CD8-positive, alpha-beta memory T cell (primary cell): ENCODE measurements at regions not wholly inside any gene's neighbourhood (a gene's known extent, or its start where the extent isn't known, plus 50 kb on each side); places are given as distances from the start of the nearest gene placed in this dataset.
A peak's percentile ranks its signal among the peaks of the same experiment; 100 is the strongest.

Experiments used
- CTCF ChIA-PET: fragments of 350-600 bp; sonication (Branson Sonifier 250); formaldehyde crosslinking; loops from one replicate; lab custom pipeline; 2021; ENCODE audit warnings: antibody characterized with exemption; lab: Charles Lee
- POLR2A ChIA-PET: fragments of 350-600 bp; sonication (Branson Sonifier 250); formaldehyde crosslinking; loops from one replicate; lab custom pipeline; 2021; ENCODE audit warnings: antibody characterized with exemption; lab: Charles Lee
- DNase-seq, 5 donors: peaks; one replicate each; pipeline versions ENCODE4 v3.0.0 to v3.0.0-alpha.2; 2020 to 2022; ENCODE audit warnings: mixed read lengths in 1 of 5
- H3K27ac ChIP-seq: one replicate; pipeline ENCODE4 v1.7.0; 2013; ENCODE audit warnings: low read depth, mild to moderate bottlenecking, low read length, moderate library complexity
- H3K27me3 ChIP-seq: 2 replicates; pipeline ENCODE4 v1.7.0; 2013; ENCODE audit warnings: low read length, mild to moderate bottlenecking; ENCODE audit not compliant: insufficient read depth, poor library complexity, severe bottlenecking
- H3K36me3 ChIP-seq: 2 replicates; pipeline ENCODE4 v1.7.0; 2013; ENCODE audit warnings: mild to moderate bottlenecking, low read length, moderate library complexity; ENCODE audit not compliant: insufficient read depth
- H3K4me1 ChIP-seq: 2 replicates; pipeline ENCODE4 v1.7.0; 2013; ENCODE audit warnings: mild to moderate bottlenecking, low read length, moderate library complexity; ENCODE audit not compliant: insufficient read depth
- H3K4me3 ChIP-seq: 2 replicates; pipeline ENCODE4 v1.7.0; 2013; ENCODE audit warnings: mild to moderate bottlenecking, low read length
- H3K9me3 ChIP-seq: 2 replicates; pipeline ENCODE4 v1.7.0; 2013; ENCODE audit warnings: mild to moderate bottlenecking, low read length
- H3K27ac Mint-ChIP-seq, 8 donors: one replicate each; pipeline ENCODE4 v1.8.0; 2020 to 2021; ENCODE audit warnings: mixed read lengths in 8 of 8, mild to moderate bottlenecking in 6 of 8, inconsistent platforms in 3 of 8, moderate library complexity in 3 of 8
- H3K27me3 Mint-ChIP-seq, 2 donors: one replicate each; pipeline ENCODE4 v1.8.0; 2020 to 2021; ENCODE audit warnings: mixed read lengths in 2 of 2, mild to moderate bottlenecking in 1 of 2, moderate library complexity in 1 of 2
- H3K36me3 Mint-ChIP-seq, 3 donors: one replicate each; pipeline ENCODE4 v1.8.0; 2020 to 2021; ENCODE audit warnings: mixed read lengths in 3 of 3, inconsistent platforms in 1 of 3, mild to moderate bottlenecking in 1 of 3
- H3K4me1 Mint-ChIP-seq, 3 donors: one replicate each; pipeline ENCODE4 v1.8.0; 2020 to 2021; ENCODE audit warnings: mixed read lengths in 3 of 3, inconsistent platforms in 1 of 3, mild to moderate bottlenecking in 1 of 3
- H3K4me3 Mint-ChIP-seq, 7 donors: one replicate each; pipeline ENCODE4 v1.8.0; 2020 to 2021; ENCODE audit warnings: mixed read lengths in 7 of 7, mild to moderate bottlenecking in 6 of 7, moderate library complexity in 4 of 7, inconsistent platforms in 2 of 7
- H3K9me3 Mint-ChIP-seq, 5 donors: one replicate each; pipeline ENCODE4 v1.8.0; 2020 to 2022; ENCODE audit warnings: mixed read lengths in 5 of 5, mild to moderate bottlenecking in 3 of 5, moderate library complexity in 2 of 5, inconsistent platforms in 1 of 5

DNA sequence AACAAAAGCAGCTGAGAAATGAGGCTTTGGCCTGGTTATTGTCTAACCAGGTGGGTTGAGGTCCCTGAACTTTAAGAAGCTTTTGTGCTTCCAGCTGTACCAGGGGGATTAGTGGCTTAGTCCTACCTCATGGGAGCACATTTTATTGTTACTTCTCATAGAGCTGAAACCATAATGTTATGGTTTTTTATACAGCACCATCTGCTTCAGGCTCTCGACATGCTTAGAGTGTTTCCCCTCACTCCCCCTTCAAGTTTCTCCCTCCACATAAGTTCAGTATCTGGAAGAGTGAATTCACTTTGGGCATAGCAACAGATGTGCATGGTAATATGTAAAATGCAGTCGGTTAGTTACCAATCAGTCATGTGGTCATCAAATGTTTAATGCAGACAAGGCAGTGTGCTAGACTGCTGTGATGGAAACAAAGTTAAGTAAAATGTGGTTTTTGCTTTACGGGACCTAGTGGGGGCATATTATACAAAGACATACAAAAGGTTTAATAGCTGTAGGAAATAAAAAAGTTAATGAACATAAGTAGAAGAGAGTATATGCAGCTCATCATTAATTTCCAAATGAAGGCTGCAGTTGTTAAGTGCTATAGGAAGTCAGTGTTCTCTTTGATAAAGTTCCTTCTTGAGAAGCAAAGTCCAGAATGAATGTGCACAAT, 95.9 kb upstream of the SPRY4 start:
- ChIA-PET POLR2A (interaction anchor here (0.6 kb wide), 1 partner anchor 71 kb away, joined by 3 read pairs; no protein-coding TSS in a partner anchor), CTCF (interaction anchor here (0.6 kb wide), 1 partner anchor 61 kb away, joined by 3 read pairs; no protein-coding TSS in a partner anchor)
- no peaks in the 10 kb centered on the region for H3K27me3 Mint-ChIP-seq
- H3K27ac ChIP-seq: no peak overlapping the region
- peak overlapping the region in 3 of 8 donors; percentile 4 to 6 (median 6) for H3K27ac Mint-ChIP-seq
- peak overlapping the region in 3 of 7 donors; percentile 0 to 21 (median 6) for H3K4me3 Mint-ChIP-seq
- no peak for DNase-seq
- H3K9me3 ChIP-seq: no peaks in the 10 kb centered on the region
- peaks cover 32 to 52% (median 40%) of the 10 kb centered on the region in 3 donors for H3K4me1 Mint-ChIP-seq
- no peaks in the 10 kb centered on the region for H3K27me3 ChIP-seq
- H3K4me3 ChIP-seq: no peak overlapping the region
- no peaks in the 10 kb centered on the region for H3K36me3 ChIP-seq
- H3K4me1 ChIP-seq: peaks cover 36% of the 10 kb centered on the region
- H3K9me3 Mint-ChIP-seq: peaks cover 3 to 6% (median 5%) of the 10 kb centered on the region in 5 donors
- H3K36me3 Mint-ChIP-seq: peaks cover 0 to 8% (median 0%) of the 10 kb centered on the region in 3 donors

DNA sequence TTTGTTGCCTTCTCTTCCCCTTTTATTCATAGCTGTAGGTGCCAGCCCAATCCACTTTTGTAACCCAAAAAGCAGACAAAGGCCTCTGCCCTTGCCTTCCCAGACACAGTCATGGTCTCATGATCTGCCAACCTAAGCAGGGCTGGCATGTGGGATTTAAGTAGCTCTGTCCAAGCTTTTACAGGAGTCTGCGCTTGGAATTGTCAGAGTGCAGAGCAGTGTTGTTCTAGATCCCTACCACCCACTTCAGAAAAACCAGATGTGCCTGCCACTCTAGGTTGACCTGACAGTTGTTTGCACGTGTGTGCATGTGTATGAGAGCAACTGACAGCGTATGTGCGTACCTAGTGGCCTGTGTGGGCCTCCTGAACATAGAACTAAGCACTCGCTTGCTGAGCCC, 87.8 kb upstream of the SPRY4 start:
- DNase-seq: no peak
- no peaks in the 10 kb centered on the region for H3K9me3 Mint-ChIP-seq
- H3K9me3 ChIP-seq: no peaks in the 10 kb centered on the region
- no peaks in the 10 kb centered on the region for H3K27me3 ChIP-seq
- H3K36me3 Mint-ChIP-seq: no peaks in the 10 kb centered on the region
- no peak overlapping the region for H3K27ac ChIP-seq
- H3K36me3 ChIP-seq: no peaks in the 10 kb centered on the region
- ChIA-PET POLR2A (no interaction called here), CTCF (no interaction called here)
- no peaks in the 10 kb centered on the region for H3K4me1 ChIP-seq
- H3K4me1 Mint-ChIP-seq: no peaks in the 10 kb centered on the region
- H3K27me3 Mint-ChIP-seq: peaks cover 0 to 2% of the 10 kb centered on the region in 2 donors
- H3K27ac Mint-ChIP-seq: no peak overlapping the region
- H3K4me3 ChIP-seq: no peak overlapping the region
- H3K4me3 Mint-ChIP-seq: peak overlapping the region in 1 of 7 donors; percentile 36

DNA sequence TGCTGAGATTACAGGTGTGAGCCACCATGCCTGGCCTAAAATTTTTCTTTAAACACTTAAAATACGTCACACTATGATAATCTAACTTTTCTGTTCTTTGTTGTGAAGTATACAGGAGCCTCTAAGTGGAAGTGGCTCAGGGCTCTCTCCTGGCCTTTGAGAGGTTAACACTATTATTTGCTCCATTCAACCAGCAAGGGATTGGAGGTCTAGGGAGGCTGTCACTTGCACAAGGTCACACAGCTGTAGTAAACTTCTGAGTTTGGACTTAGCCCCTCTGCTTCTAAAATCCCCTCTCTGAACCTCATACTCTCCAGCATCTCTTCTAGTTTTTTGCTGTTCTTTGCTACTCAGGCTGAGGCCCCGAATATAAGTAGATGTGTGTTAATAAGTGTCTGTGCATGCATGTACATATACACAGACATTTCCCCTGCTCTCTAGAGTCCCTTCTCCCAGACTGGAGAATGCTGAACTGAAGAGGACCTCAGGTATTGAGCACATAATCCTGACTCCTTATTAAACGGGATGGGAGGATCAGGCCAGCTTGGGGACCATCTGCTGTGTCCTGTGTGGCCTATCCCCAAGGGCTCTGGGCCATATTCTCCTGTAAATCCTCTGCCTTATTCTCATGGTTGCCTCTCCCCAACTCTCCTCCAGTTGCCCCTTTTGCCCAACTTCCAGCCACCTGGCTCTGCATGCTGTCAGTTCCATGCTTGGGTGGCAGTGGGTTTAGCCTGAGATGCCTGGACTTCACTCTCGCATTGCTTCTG, 87.0 kb upstream of the SPRY4 start:
- no peaks in the 10 kb centered on the region for H3K4me1 Mint-ChIP-seq
- ChIA-PET POLR2A (no interaction called here), CTCF (no interaction called here)
- H3K9me3 Mint-ChIP-seq: no peaks in the 10 kb centered on the region
- no peaks in the 10 kb centered on the region for H3K36me3 Mint-ChIP-seq
- Histone ChIP-seq H3K9me3 (no peaks in the 10 kb centered on the region), H3K4me3 (no peak overlapping the region), H3K36me3 (no peaks in the 10 kb centered on the region), H3K4me1 (no peaks in the 10 kb centered on the region), H3K27ac (no peak overlapping the region), H3K27me3 (no peaks in the 10 kb centered on the region)
- peaks cover 0 to 2% of the 10 kb centered on the region in 2 donors for H3K27me3 Mint-ChIP-seq
- DNase-seq: no peak
- H3K4me3 Mint-ChIP-seq: no peak overlapping the region
- H3K27ac Mint-ChIP-seq: no peak overlapping the region

DNA sequence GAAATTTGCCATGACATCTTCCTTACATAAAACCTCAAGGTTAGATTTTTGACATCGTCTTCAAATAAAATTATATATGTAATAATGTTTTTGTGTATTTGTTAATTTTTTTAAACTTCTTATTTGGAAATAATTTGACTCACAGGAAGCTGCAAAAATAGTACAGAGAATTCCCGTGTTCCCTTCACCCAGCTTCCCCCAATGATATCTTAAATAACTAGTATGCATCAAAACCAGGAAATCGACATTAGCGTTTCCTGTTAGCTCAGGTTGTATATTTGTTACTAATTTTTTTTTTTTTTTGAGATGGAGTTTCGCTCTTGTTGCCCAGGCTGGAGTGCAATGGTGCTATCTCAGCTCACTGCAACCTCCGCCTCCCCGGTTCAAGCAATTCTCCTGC, 86.3 kb upstream of the SPRY4 start:
- H3K4me1 Mint-ChIP-seq: no peaks in the 10 kb centered on the region
- DNase-seq: no peak
- H3K4me3 Mint-ChIP-seq: no peak overlapping the region
- Histone ChIP-seq H3K4me3 (no peak overlapping the region), H3K36me3 (no peaks in the 10 kb centered on the region), H3K9me3 (no peaks in the 10 kb centered on the region), H3K4me1 (no peaks in the 10 kb centered on the region), H3K27ac (no peak overlapping the region), H3K27me3 (no peaks in the 10 kb centered on the region)
- no peak overlapping the region for H3K27ac Mint-ChIP-seq
- no peaks in the 10 kb centered on the region for H3K36me3 Mint-ChIP-seq
- H3K27me3 Mint-ChIP-seq: peaks cover 0 to 2% of the 10 kb centered on the region in 2 donors
- POLR2A ChIA-PET: no interaction called here
- CTCF ChIA-PET: no interaction called here
- H3K9me3 Mint-ChIP-seq: no peaks in the 10 kb centered on the region

DNA sequence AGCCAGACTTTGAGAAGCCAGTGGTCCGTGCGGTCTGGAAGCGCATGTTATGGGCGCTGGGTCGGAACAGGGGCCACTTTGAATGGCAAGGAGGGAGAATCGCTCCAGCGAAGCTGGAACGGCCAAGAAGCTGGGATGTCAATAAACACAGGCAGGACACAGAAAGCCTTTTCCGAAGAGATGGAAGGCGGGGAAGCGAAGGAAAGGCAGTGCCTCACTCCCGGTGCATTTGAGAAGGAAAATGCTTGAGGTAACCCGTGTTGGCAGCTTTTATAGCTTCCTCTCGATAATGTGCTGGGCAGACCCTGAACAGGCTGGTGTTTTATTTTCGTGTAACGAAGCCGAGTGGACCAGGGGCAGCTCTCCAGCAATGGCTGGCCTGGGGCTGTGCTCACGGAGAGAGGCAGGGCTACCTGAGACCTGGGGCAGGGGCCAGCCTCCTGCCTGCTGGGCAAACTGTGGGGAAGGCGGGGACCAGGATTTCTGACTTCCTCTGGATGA, 84.2 kb upstream of the SPRY4 start:
- Histone ChIP-seq H3K9me3 (no peaks in the 10 kb centered on the region), H3K4me1 (no peaks in the 10 kb centered on the region), H3K27ac (no peak overlapping the region), H3K36me3 (no peaks in the 10 kb centered on the region), H3K27me3 (no peaks in the 10 kb centered on the region), H3K4me3 (no peak overlapping the region)
- CTCF ChIA-PET: interaction anchor here (1.0 kb wide), 1 partner anchor 11 kb away, joined by 3 read pairs; no protein-coding TSS in a partner anchor
- POLR2A ChIA-PET: no interaction called here
- peak overlapping the region in 2 of 8 donors; percentile 25 to 34 for H3K27ac Mint-ChIP-seq
- no peaks in the 10 kb centered on the region for H3K36me3 Mint-ChIP-seq
- peaks cover 0 to 3% of the 10 kb centered on the region in 2 donors for H3K27me3 Mint-ChIP-seq
- H3K4me3 Mint-ChIP-seq: no peak overlapping the region
- H3K9me3 Mint-ChIP-seq: no peaks in the 10 kb centered on the region
- DNase-seq: no peak
- H3K4me1 Mint-ChIP-seq: peaks cover 0 to 1% (median 0%) of the 10 kb centered on the region in 3 donors

DNA sequence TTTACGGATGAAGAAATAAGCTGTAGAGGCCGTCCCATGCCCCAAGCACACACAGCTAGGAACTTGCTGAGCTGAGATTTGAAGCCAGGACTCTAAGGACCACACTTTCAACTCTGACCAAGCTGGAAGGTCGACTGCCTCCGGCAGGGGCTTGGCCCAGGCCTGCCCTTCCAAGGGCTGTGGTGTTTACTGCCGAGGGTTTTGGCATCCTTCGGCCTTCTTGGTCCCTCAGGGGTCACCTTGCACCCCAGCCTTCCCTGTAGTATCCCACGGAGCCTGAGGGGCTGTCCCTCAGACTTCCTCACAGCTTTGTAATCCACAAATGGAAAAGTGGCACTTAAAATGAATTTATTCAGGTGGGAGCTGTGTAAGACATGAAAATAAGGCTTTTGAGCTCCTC, 83.7 kb upstream of the SPRY4 start:
- CTCF ChIA-PET: interaction anchor here (1.0 kb wide), 1 partner anchor 11 kb away, joined by 3 read pairs; no protein-coding TSS in a partner anchor
- POLR2A ChIA-PET: no interaction called here

DNA sequence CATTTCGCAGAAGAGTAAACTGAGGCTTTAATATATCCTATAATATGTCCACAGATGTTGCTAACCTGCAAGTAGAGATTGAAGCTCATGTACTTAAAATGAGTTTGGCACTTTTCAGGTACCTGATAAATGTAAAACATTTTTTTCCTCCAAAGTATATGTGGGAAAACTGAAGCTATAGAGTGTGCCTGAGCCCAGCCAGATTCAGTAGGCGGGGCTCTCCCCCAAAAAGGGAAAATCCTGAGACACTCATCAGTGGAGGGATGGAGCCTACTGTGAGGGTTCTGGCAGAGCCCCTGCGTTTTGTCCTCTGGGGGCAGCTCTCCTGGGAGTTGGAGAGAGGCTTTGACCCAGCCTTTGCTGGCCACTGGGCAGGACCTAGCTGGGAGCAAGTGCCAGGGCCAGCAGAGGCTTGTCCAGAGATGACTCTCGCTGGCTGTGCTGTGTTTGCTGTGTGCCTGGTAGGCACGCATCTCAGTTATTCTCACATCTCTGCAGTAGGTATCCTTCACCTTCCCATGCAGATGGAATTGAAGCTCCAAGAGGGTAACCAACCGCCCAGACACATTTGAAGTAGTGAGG, 81.1 kb upstream of the SPRY4 start:
- H3K4me1 Mint-ChIP-seq: peaks cover 0 to 6% (median 0%) of the 10 kb centered on the region in 3 donors
- ChIA-PET POLR2A (no interaction called here), CTCF (no interaction called here)
- H3K9me3 ChIP-seq: no peaks in the 10 kb centered on the region
- H3K36me3 ChIP-seq: no peaks in the 10 kb centered on the region
- no peak overlapping the region for H3K4me3 ChIP-seq
- H3K27ac ChIP-seq: no peak overlapping the region
- H3K9me3 Mint-ChIP-seq: no peaks in the 10 kb centered on the region
- H3K27ac Mint-ChIP-seq: no peak overlapping the region
- H3K4me3 Mint-ChIP-seq: no peak overlapping the region
- H3K27me3 Mint-ChIP-seq: peaks cover 0 to 3% of the 10 kb centered on the region in 2 donors
- H3K36me3 Mint-ChIP-seq: no peaks in the 10 kb centered on the region
- no peaks in the 10 kb centered on the region for H3K27me3 ChIP-seq
- H3K4me1 ChIP-seq: no peaks in the 10 kb centered on the region
- DNase-seq: no peak

More for the DNA sequence above, 83.7 kb upstream of the SPRY4 start:
- no peak overlapping the region for H3K27ac Mint-ChIP-seq
- Histone ChIP-seq H3K9me3 (no peaks in the 10 kb centered on the region), H3K36me3 (no peaks in the 10 kb centered on the region), H3K4me1 (no peaks in the 10 kb centered on the region), H3K4me3 (no peak overlapping the region), H3K27ac (no peak overlapping the region), H3K27me3 (no peaks in the 10 kb centered on the region)
- no peaks in the 10 kb centered on the region for H3K9me3 Mint-ChIP-seq
- no peaks in the 10 kb centered on the region for H3K36me3 Mint-ChIP-seq
- peaks cover 0 to 5% of the 10 kb centered on the region in 2 donors for H3K27me3 Mint-ChIP-seq
- no peak overlapping the region for H3K4me3 Mint-ChIP-seq
- peaks cover 0 to 6% (median 0%) of the 10 kb centered on the region in 3 donors for H3K4me1 Mint-ChIP-seq
- no peak for DNase-seq

DNA sequence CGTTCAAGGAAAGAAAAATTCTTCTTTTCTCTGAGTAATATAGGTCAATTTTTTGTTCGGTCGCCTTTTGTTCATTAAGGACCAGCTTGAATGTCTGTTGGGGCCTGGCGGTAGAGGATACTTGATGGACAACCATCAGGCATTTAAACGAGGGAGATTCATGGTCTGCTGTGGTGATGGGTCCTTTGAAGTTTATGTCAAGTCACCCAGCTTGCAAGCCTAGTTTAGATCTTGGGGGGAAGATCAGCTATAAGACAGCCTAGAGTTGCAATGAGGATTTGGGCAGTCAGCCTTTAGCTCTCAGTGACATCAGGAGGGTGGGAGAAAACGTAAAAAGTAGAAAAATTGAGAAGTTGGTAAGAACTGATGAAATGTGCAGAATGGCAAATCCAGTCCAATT, 80.2 kb upstream of the SPRY4 start:
- H3K4me3 Mint-ChIP-seq: no peak overlapping the region
- Histone ChIP-seq H3K27ac (no peak overlapping the region), H3K4me1 (no peaks in the 10 kb centered on the region), H3K27me3 (no peaks in the 10 kb centered on the region), H3K4me3 (no peak overlapping the region), H3K36me3 (no peaks in the 10 kb centered on the region), H3K9me3 (no peaks in the 10 kb centered on the region)
- H3K27me3 Mint-ChIP-seq: peaks cover 0 to 3% of the 10 kb centered on the region in 2 donors
- no peak for DNase-seq
- peak overlapping the region in 1 of 8 donors; percentile 4 for H3K27ac Mint-ChIP-seq
- peaks cover 0 to 6% (median 0%) of the 10 kb centered on the region in 3 donors for H3K4me1 Mint-ChIP-seq
- no peaks in the 10 kb centered on the region for H3K36me3 Mint-ChIP-seq
- no peaks in the 10 kb centered on the region for H3K9me3 Mint-ChIP-seq
- CTCF ChIA-PET: no interaction called here
- POLR2A ChIA-PET: no interaction called here
